Neuronal stem cell (in vitro differentiated cells): ENCODE measurements at regions not wholly inside any gene's neighbourhood (a gene's known extent, or its start where the extent isn't known, plus 50 kb on each side); places are given as distances from the start of the nearest gene placed in this dataset.

Source experiments
- DNase-seq: peaks from one replicate; pipeline ENCODE4 v3.0.0-alpha.2; 2013; ENCODE audit warnings: low spot score
- H2AFZ ChIP-seq: one replicate; pipeline ENCODE4 v1.6.1; 2013; ENCODE audit warnings: mild to moderate bottlenecking, low read length, inconsistent platforms
- H2AK5ac ChIP-seq: 2 replicates; pipeline ENCODE4 v1.6.1; 2013; ENCODE audit warnings: low read depth, mild to moderate bottlenecking, inconsistent platforms, low read length, moderate library complexity, mixed read lengths
- H2BK120ac ChIP-seq: 2 replicates; pipeline ENCODE4 v1.6.1; 2013; ENCODE audit warnings: low read depth, mild to moderate bottlenecking, inconsistent platforms, low read length, moderate library complexity, mixed read lengths
- H2BK12ac ChIP-seq: one replicate; pipeline ENCODE4 v1.6.1; 2013; ENCODE audit warnings: low read length, inconsistent platforms
- H2BK15ac ChIP-seq: 2 replicates; pipeline ENCODE4 v1.6.1; 2013; ENCODE audit warnings: mild to moderate bottlenecking, low read length, inconsistent platforms, mixed read lengths
- H2BK5ac ChIP-seq: one replicate; pipeline ENCODE4 v1.6.1; 2013; ENCODE audit warnings: inconsistent platforms, mild to moderate bottlenecking, low read length, moderate library complexity
- H3K14ac ChIP-seq: one replicate; pipeline ENCODE4 v1.6.1; 2013; ENCODE audit warnings: low read length, inconsistent platforms
- H3K18ac ChIP-seq: 2 replicates; pipeline ENCODE4 v1.6.1; 2013; ENCODE audit warnings: low read length, inconsistent platforms
- H3K23ac ChIP-seq: 2 replicates; pipeline ENCODE4 v1.6.1; 2013; ENCODE audit warnings: low read depth, mild to moderate bottlenecking, mixed read lengths, low read length, inconsistent platforms; ENCODE audit not compliant: poor library complexity
- H3K27ac ChIP-seq: replicated peaks from 3 replicates; pipeline ENCODE4 v1.5.1; 2013; ENCODE audit warnings: low read length, inconsistent platforms
- H3K27me3 ChIP-seq, 3 experiments: 2 replicates each; pipeline ENCODE4 v1.6.1; 2013; ENCODE audit warnings: low read length in 3 of 3, mild to moderate bottlenecking in 2 of 3, inconsistent platforms in 1 of 3, low read depth in 1 of 3, mixed read lengths in 1 of 3, moderate library complexity in 1 of 3; ENCODE audit not compliant: control insufficient read depth in 3 of 3, insufficient read depth in 3 of 3
- H3K36me3 ChIP-seq, 2 donors: replicated peaks in 1 of 2; 2 replicates each; pipeline ENCODE4 v1.6.1; 2013; ENCODE audit warnings: low read length in 2 of 2; ENCODE audit not compliant: control insufficient read depth in 2 of 2, insufficient read depth in 2 of 2
- H3K4ac ChIP-seq: 2 replicates; pipeline ENCODE4 v1.6.1; 2013; ENCODE audit warnings: inconsistent platforms, mild to moderate bottlenecking, low read length, moderate library complexity
- H3K4me1 ChIP-seq, 2 donors: 1 replicate in 1 of 2; 2 replicates in 1 of 2; pipeline ENCODE4 v1.6.1; 2013; ENCODE audit warnings: low read length in 2 of 2, low read depth in 1 of 2; ENCODE audit not compliant: control insufficient read depth in 2 of 2, insufficient read depth in 1 of 2
- H3K4me2 ChIP-seq: one replicate; pipeline ENCODE4 v1.6.1; 2013; ENCODE audit warnings: mild to moderate bottlenecking, low read length, inconsistent platforms; ENCODE audit not compliant: insufficient read depth, poor library complexity, severe bottlenecking
- H3K4me3 ChIP-seq, 2 donors: 2 replicates each; pipeline ENCODE4 v1.5.1; 2013; ENCODE audit warnings: low read length in 2 of 2, mild to moderate bottlenecking in 2 of 2, inconsistent platforms in 1 of 2, moderate library complexity in 1 of 2
- H3K79me1 ChIP-seq: one replicate; pipeline ENCODE4 v1.6.1; 2013; ENCODE audit warnings: low read depth, mild to moderate bottlenecking, inconsistent platforms, low read length, moderate library complexity
- H3K9ac ChIP-seq: one replicate; pipeline ENCODE4 v1.6.1; 2013; ENCODE audit warnings: mild to moderate bottlenecking, low read depth, low read length, inconsistent platforms; ENCODE audit not compliant: poor library complexity
- H3K9me3 ChIP-seq, 2 donors: replicated peaks in 1 of 2; 2 replicates each; pipeline versions ENCODE3 to v1.6.1; 2013; ENCODE audit warnings: low read length in 2 of 2, mild to moderate bottlenecking in 2 of 2, inconsistent platforms in 1 of 2, low read depth in 1 of 2, mixed read lengths in 1 of 2, moderate library complexity in 1 of 2; ENCODE audit not compliant: control insufficient read depth in 2 of 2, insufficient read depth in 1 of 2
- H4K8ac ChIP-seq: one replicate; pipeline ENCODE4 v1.6.1; 2013; ENCODE audit warnings: low read depth, mild to moderate bottlenecking, inconsistent platforms, low read length, moderate library complexity
- H4K91ac ChIP-seq: one replicate; pipeline ENCODE4 v1.6.1; 2013; ENCODE audit warnings: low read length, low read depth, mild to moderate bottlenecking, inconsistent platforms; ENCODE audit not compliant: poor library complexity
- WGBS, 2 donors: extraction: QIAGEN DNeasy Blood & Tissue Kit; methylation state at CpG; one replicate each; pipeline ENCODE4 v1.1.7; 2013; ENCODE audit warnings: missing lambda C conversion rate in 2 of 2, mixed read lengths in 1 of 2; ENCODE audit not compliant: insufficient read length in 2 of 2, insufficient replicate concordance in 1 of 2; ENCODE audit errors: extremely low coverage in 2 of 2; 5-methylcytosine and 5-hydroxymethylcytosine counted together

DNA sequence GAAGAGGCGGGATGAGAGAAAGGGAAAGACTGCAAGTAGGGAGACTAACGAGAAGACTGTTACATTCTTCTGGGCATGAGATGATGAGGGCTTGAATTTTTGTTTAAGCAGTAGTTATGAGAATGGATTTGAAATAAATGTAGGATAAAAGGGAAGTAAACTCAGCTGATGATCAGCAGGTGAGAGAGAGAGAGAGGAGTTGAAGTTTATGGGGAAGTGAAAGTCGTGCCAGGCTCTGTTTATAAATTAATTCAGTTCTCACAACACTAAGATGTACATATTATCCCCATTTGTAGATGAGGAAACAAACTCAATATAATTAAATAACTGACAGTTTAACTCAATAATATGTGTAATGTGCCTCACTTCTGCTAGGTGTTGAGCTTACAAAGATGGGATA lies 170.0 kb upstream of the RMST start:
- WGBS, 2 donors: no CpG with 5 or more reads among the region's 3 CpGs
- H3K14ac ChIP-seq: no peak overlapping the region

DNA sequence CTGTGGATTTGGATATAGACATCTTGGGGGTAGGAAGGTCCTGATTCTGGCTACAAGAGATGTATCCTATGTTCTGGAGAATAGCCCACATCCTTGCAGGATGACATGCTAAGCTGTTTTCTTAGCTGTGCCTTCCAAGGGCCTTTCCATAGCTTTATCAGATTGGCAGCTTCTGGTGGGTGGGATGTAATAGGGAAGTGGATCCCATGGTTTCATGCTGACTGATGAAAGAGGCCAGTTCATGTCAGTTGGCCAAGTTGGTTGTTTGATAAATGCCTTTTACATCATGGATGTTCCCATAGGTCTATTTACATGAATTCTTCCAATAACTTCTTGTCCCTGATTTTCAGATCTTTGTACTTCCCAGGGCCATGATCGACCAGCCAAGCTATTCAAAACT lies 169.1 kb upstream of the RMST start:
- H2AK5ac ChIP-seq: no peak overlapping the region
- no peaks in the 10 kb centered on the region for H3K27me3 ChIP-seq
- no peak overlapping the region for H3K18ac ChIP-seq
- no CpG with 5 or more reads among the region's 1 CpG for WGBS, 2 donors
- no peak overlapping the region for H2AFZ ChIP-seq
- no peak overlapping the region for H2BK120ac ChIP-seq
- H3K9ac ChIP-seq: no peak overlapping the region
- H2BK5ac ChIP-seq: no peak overlapping the region
- DNase-seq: no peak
- H4K91ac ChIP-seq: no peak overlapping the region
- no peak overlapping the region for H4K8ac ChIP-seq
- no peaks in the 10 kb centered on the region for H3K4me1 ChIP-seq
- no peaks in the 10 kb centered on the region for H3K36me3 ChIP-seq
- H3K79me1 ChIP-seq: no peaks in the 10 kb centered on the region
- H3K23ac ChIP-seq: no peak overlapping the region
- no peak overlapping the region for H3K14ac ChIP-seq
- no peak overlapping the region for H2BK12ac ChIP-seq
- H3K4ac ChIP-seq: no peak overlapping the region
- H3K27ac ChIP-seq: no peak overlapping the region
- no peak overlapping the region for H3K4me3 ChIP-seq
- no peak overlapping the region for H3K4me2 ChIP-seq
- H2BK15ac ChIP-seq: no peak overlapping the region
- H3K9me3 ChIP-seq: peaks cover 7 to 19% of the 10 kb centered on the region in 2 donors

More for the DNA sequence above, 170.0 kb upstream of the RMST start:
- H3K4ac ChIP-seq: no peak overlapping the region
- no peak overlapping the region for H2AK5ac ChIP-seq
- no peak overlapping the region for H4K8ac ChIP-seq
- no peak overlapping the region for H3K27ac ChIP-seq
- H3K27me3 ChIP-seq: no peaks in the 10 kb centered on the region
- no peak overlapping the region for H3K4me3 ChIP-seq
- peaks cover 7 to 19% of the 10 kb centered on the region in 2 donors for H3K9me3 ChIP-seq
- no peak overlapping the region for H2BK120ac ChIP-seq
- no peak overlapping the region for H3K23ac ChIP-seq
- no peak overlapping the region for H2BK12ac ChIP-seq
- no peak overlapping the region for H3K18ac ChIP-seq
- no peak overlapping the region for H3K9ac ChIP-seq
- no peak for DNase-seq
- H2BK5ac ChIP-seq: no peak overlapping the region
- no peaks in the 10 kb centered on the region for H3K79me1 ChIP-seq
- no peaks in the 10 kb centered on the region for H3K4me1 ChIP-seq
- no peak overlapping the region for H2AFZ ChIP-seq
- H2BK15ac ChIP-seq: no peak overlapping the region
- no peak overlapping the region for H4K91ac ChIP-seq
- no peaks in the 10 kb centered on the region for H3K36me3 ChIP-seq
- no peak overlapping the region for H3K4me2 ChIP-seq

DNA sequence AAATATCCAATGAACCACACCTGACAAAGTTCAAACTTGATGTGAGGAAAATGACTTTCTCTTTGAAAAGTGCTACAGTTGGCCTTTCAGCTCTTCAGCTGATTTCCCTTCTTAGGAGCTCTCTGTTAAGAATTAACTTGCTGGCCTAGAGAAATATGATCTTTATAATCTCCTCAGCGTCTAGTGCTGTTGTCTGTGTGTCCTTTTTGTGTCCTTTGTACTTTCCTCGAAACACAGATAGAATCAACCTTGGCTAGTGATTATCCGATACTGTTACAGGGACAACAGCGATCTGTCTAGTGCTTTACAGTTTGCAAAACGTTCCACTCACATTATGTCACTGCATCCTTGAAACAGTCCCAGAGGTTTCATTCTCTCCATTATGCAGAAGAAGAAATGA lies 162.8 kb upstream of the RMST start:
- no peak for DNase-seq
- Histone ChIP-seq H2AFZ (no peak overlapping the region), H3K4me1 (peaks cover 0 to 2% of the 10 kb centered on the region in 2 donors), H2BK120ac (no peak overlapping the region), H4K91ac (no peak overlapping the region), H3K27ac (no peak overlapping the region), H2BK5ac (no peak overlapping the region), H3K14ac (no peak overlapping the region), H3K23ac (no peak overlapping the region), H3K18ac (no peak overlapping the region), H2BK15ac (no peak overlapping the region), H3K4me2 (no peak overlapping the region), H3K27me3 (no peaks in the 10 kb centered on the region), H2BK12ac (no peak overlapping the region), H3K4ac (no peak overlapping the region), H3K79me1 (no peaks in the 10 kb centered on the region), H3K4me3 (no peak overlapping the region), H4K8ac (no peak overlapping the region), H3K9me3 (peaks cover 7 to 14% of the 10 kb centered on the region in 2 donors), H3K9ac (no peak overlapping the region), H3K36me3 (no peaks in the 10 kb centered on the region), H2AK5ac (no peak overlapping the region)
- WGBS, 2 donors: no CpG with 5 or more reads among the region's 5 CpGs

DNA sequence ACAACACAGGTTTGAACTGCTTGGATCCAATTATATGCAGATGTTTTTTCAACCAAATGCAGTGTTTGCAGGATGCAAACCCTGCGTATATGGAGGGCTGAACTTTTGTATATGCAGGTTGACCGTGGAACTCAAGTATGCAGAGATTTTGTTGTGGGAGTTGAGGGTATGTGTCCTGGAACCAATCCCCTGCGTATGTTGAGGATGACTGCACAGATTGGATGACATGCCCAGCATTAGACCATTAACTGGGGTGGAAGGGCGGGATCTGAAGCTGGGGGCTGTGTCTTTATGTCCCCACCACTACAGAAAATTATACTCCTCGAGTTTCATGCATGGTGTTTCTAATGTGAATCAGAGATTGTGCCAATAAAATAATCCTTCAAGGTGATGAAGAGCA lies 162.2 kb upstream of the RMST start:
- whole genome bisulfite sequencing, 2 donors: no CpG with 5 or more reads among the region's 5 CpGs
- Histone ChIP-seq H3K23ac (no peak overlapping the region), H3K9ac (no peak overlapping the region), H3K27ac (no peak overlapping the region), H3K36me3 (no peaks in the 10 kb centered on the region), H2BK120ac (no peak overlapping the region), H3K4me1 (peaks cover 0 to 2% of the 10 kb centered on the region in 2 donors), H3K79me1 (no peaks in the 10 kb centered on the region), H3K9me3 (peaks cover 3 to 8% of the 10 kb centered on the region in 2 donors), H3K4me3 (no peak overlapping the region), H3K4ac (no peak overlapping the region), H2BK15ac (no peak overlapping the region), H3K4me2 (no peak overlapping the region), H2AK5ac (no peak overlapping the region), H4K8ac (no peak overlapping the region), H4K91ac (no peak overlapping the region), H3K18ac (no peak overlapping the region), H2BK12ac (no peak overlapping the region), H2BK5ac (no peak overlapping the region), H3K27me3 (no peaks in the 10 kb centered on the region), H3K14ac (no peak overlapping the region), H2AFZ (no peak overlapping the region)
- no peak for DNase-seq
